Fibroblast of villous mesenchyme (primary cell): ENCODE measurements at regions not wholly inside any gene's neighbourhood (a gene's known extent, or its start where the extent isn't known, plus 50 kb on each side); places are given as distances from the start of the nearest gene placed in this dataset.

Experiments used
- DNase-seq: peaks from one replicate; pipeline ENCODE4 v3.0.0-alpha.2; 2010; ENCODE audit warnings: low read depth
- H3K4me3 ChIP-seq: 2 replicates; pipeline ENCODE4 v1.5.1; 2011; ENCODE audit warnings: low read depth, mild to moderate bottlenecking, low read length
- CTCF ChIP-seq: IDR thresholded peaks from 2 replicates; pipeline ENCODE4 v1.5.1; 2012; ENCODE audit warnings: low read depth, mild to moderate bottlenecking, low read length; ENCODE audit not compliant: insufficient read depth

- no peak for TF ChIP-seq CTCF
- no peak overlapping the region for H3K4me3 ChIP-seq
- no peak for DNase-seq
These were observed 141.1 kb upstream of the ZXDA start for GRCh38 chrX:58051346-58051745.

GRCh38 chrX:58044130-58044529 lies 133.9 kb upstream of the ZXDA start:
- H3K4me3 ChIP-seq, result no peak overlapping the region
- no peak for DNase-seq
- TF ChIP-seq CTCF, result no peak

- peak; percentile 33 for TF ChIP-seq CTCF
- H3K4me3 ChIP-seq, result no peak overlapping the region
- peak; percentile 19 for DNase-seq
These were observed 115.7 kb upstream of the ZXDA start for GRCh38 chrX:58025979-58026378.

- no peak for DNase-seq
- no peak overlapping the region for H3K4me3 ChIP-seq
- TF ChIP-seq CTCF, result no peak
These were observed 75.7 kb upstream of the ZXDA start for GRCh38 chrX:57985951-57986350.

GRCh38 chrX:57984620-57985019 lies 74.4 kb upstream of the ZXDA start:
- no peak for TF ChIP-seq CTCF
- H3K4me3 ChIP-seq, result no peak overlapping the region
- DNase-seq, result no peak

- TF ChIP-seq CTCF, result no peak
- no peak overlapping the region for H3K4me3 ChIP-seq
These were observed 67.7 kb upstream of the ZXDA start for GRCh38 chrX:57977992-57978391.

GRCh38 chrX:57964975-57965374 lies 54.7 kb upstream of the ZXDA start:
- no peak for DNase-seq
- no peak for TF ChIP-seq CTCF
- no peak overlapping the region for H3K4me3 ChIP-seq

More at GRCh38 chrX:57977992-57978391, 67.7 kb upstream of the ZXDA start:
- no peak for DNase-seq
